Gastrocnemius medialis (tissue), 4 donors: ENCODE measurements at regions not wholly inside any gene's neighbourhood (a gene's known extent, or its start where the extent isn't known, plus 50 kb on each side); places are given as distances from the start of the nearest gene placed in this dataset.

ENCODE experiments used
- ATAC-seq, 2 donors: fragments of 150-250 bp; one replicate each; pipeline ENCODE4 v1.9.1; 2016
- DNase-seq, 2 donors: peaks; one replicate each; pipeline ENCODE4 v3.0.0-alpha.2; 2019
- H3K27ac ChIP-seq, 4 donors: fragments of 200-600 bp; sonication (generic); 1 replicate in 1 of 4; 2 replicates in 3 of 4; pipeline ENCODE4 v1.5.1; 2016 to 2018; ENCODE audit warnings: mild to moderate bottlenecking in 2 of 4, moderate library complexity in 1 of 4
- H3K27me3 ChIP-seq, 3 donors: fragments of 200-600 bp; sonication (generic) in 2 of 3; 1 replicate in 1 of 3; 2 replicates in 2 of 3; pipeline versions ENCODE4 v1.5.1 to v1.6.0; 2016 to 2019; ENCODE audit warnings: mild to moderate bottlenecking in 1 of 3, moderate library complexity in 1 of 3
- H3K36me3 ChIP-seq, 2 donors: fragments of 200-600 bp; sonication (generic) in 1 of 2; one replicate each; pipeline ENCODE4 v1.5.1; 2017 to 2018
- H3K4me1 ChIP-seq, 2 donors: fragments of 200-600 bp; sonication (generic) in 1 of 2; one replicate each; pipeline ENCODE4 v1.5.1; 2016 to 2017; ENCODE audit warnings: mild to moderate bottlenecking in 2 of 2
- H3K4me3 ChIP-seq, 4 donors: fragments of 200-600 bp; sonication (generic) in 3 of 4; 1 replicate in 1 of 4; 2 replicates in 3 of 4; pipeline ENCODE4 v1.5.1; 2016 to 2019; ENCODE audit warnings: mild to moderate bottlenecking in 2 of 4
- H3K9me3 ChIP-seq, 3 donors: fragments of 200-600 bp; sonication (generic) in 2 of 3; 1 replicate in 1 of 3; 2 replicates in 2 of 3; pipeline ENCODE4 v1.5.1; 2016 to 2019
- POLR2A ChIP-seq, 2 donors: fragments of 450-650 bp; IDR thresholded peaks; one replicate each; pipeline ENCODE4 v1.6.1; 2017; ENCODE audit warnings: antibody characterized with exemption in 2 of 2, mild to moderate bottlenecking in 2 of 2, moderate library complexity in 2 of 2
- in situ Hi-C, 4 donors: fragments of 200-750 bp; cut with MboI; loops; one replicate each; pipeline versions ENCODE4 v1.15.0 to v1.8.0; 2017; ENCODE audit warnings: low sequenced_read_pairs in 4 of 4
- intact Hi-C: fragments of 100-400 bp; cut with DNase I; formaldehyde crosslinking; loops from one replicate; pipeline ENCODE4 v1.15.1; 2023; ENCODE audit warnings: low total_unique reads
- TF ChIP-seq, protein P1 (sequence below), 5 experiments: fragments of 450-650 bp in 3 of 5; fragments of 200-600 bp in 2 of 5; sonication (generic) in 2 of 5; IDR thresholded peaks in 4 of 5; conservative IDR thresholded peaks in 1 of 5; 1 replicate in 4 of 5; 2 replicates in 1 of 5; pipeline ENCODE4 v1.5.1; 2016 to 2019; ENCODE audit warnings: antibody characterized with exemption in 5 of 5, mild to moderate bottlenecking in 3 of 5, moderate library complexity in 3 of 5

DNA sequence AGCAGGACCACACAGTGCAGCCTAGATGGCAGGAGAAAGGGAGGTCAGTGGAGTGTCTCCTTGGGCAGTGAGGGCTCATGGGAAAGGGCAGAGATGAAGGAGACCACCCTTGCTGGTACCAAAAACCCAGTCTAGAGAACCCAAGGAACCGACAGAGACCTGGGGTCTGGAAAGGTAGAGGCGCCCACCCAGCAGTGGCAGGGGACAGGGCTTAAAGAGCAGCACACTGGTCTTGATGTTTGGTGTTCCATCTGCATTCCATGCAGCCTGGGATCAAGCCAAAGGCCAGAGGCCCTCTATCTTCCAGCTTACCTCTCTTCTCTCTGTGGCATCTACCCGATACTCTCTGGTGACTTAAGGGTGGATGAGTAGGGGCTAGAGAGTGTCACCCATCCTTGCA, 127.5 kb downstream of the PJA1 start:
- ATAC-seq: no peak

GRCh38 chrX:69036674-69037573, 128.3 kb downstream of the PJA1 start:
- intact Hi-C loops: no loop called here
- no peak for DNase-seq
- H3K27ac ChIP-seq: no peak overlapping the region
- H3K4me1 ChIP-seq: no peaks in the 10 kb centered on the region
- in situ Hi-C loops: loop anchor here in 1 of 4 donors (25.0 kb wide), 1 partner anchor 200 kb away; the partner anchor contains the start of gene EFNB1
- no peak for ATAC-seq
- H3K27me3 ChIP-seq: no peaks in the 10 kb centered on the region
- no peaks in the 10 kb centered on the region for H3K36me3 ChIP-seq
- no peak overlapping the region for H3K4me3 ChIP-seq
- no peak for TF ChIP-seq POLR2A (IDR thresholded peaks at IDR 0.05)
- TF ChIP-seq, protein P1, sequence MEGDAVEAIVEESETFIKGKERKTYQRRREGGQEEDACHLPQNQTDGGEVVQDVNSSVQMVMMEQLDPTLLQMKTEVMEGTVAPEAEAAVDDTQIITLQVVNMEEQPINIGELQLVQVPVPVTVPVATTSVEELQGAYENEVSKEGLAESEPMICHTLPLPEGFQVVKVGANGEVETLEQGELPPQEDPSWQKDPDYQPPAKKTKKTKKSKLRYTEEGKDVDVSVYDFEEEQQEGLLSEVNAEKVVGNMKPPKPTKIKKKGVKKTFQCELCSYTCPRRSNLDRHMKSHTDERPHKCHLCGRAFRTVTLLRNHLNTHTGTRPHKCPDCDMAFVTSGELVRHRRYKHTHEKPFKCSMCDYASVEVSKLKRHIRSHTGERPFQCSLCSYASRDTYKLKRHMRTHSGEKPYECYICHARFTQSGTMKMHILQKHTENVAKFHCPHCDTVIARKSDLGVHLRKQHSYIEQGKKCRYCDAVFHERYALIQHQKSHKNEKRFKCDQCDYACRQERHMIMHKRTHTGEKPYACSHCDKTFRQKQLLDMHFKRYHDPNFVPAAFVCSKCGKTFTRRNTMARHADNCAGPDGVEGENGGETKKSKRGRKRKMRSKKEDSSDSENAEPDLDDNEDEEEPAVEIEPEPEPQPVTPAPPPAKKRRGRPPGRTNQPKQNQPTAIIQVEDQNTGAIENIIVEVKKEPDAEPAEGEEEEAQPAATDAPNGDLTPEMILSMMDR (IDR thresholded peaks at IDR 0.05 in 4 of 5, conservative IDR thresholded peaks at IDR 0.05 in 1 of 5): no peak
- no peaks in the 10 kb centered on the region for H3K9me3 ChIP-seq

More for the DNA sequence above, 127.5 kb downstream of the PJA1 start:
- Histone ChIP-seq H3K27me3 (no peaks in the 10 kb centered on the region), H3K4me3 (no peak overlapping the region), H3K9me3 (no peaks in the 10 kb centered on the region), H3K4me1 (no peaks in the 10 kb centered on the region), H3K27ac (no peak overlapping the region), H3K36me3 (no peaks in the 10 kb centered on the region)
- in situ Hi-C loops: loop anchor here in 1 of 4 donors (25.0 kb wide), 1 partner anchor 200 kb away; the partner anchor contains the start of gene EFNB1
- intact Hi-C loops: no loop called here
- no peak for DNase-seq
- TF ChIP-seq, protein P1 (IDR thresholded peaks at IDR 0.05 in 4 of 5, conservative IDR thresholded peaks at IDR 0.05 in 1 of 5): no peak
- no peak for TF ChIP-seq POLR2A (IDR thresholded peaks at IDR 0.05)

- intact Hi-C loops (no loop called here), in situ Hi-C loops (loop anchor here in 1 of 4 donors (25.0 kb wide), 1 partner anchor 197 kb away; the partner anchor contains the start of gene EFNB1)
- no peaks in the 10 kb centered on the region for H3K36me3 ChIP-seq
- H3K27me3 ChIP-seq: no peaks in the 10 kb centered on the region
- ATAC-seq: no peak
- H3K27ac ChIP-seq: no peak overlapping the region
- H3K4me1 ChIP-seq: no peaks in the 10 kb centered on the region
- TF ChIP-seq POLR2A (IDR thresholded peaks at IDR 0.05): no peak
- no peak overlapping the region for H3K4me3 ChIP-seq
- DNase-seq: no peak
- no peaks in the 10 kb centered on the region for H3K9me3 ChIP-seq
Observed at GRCh38 chrX:69034451-69034850, 130.8 kb downstream of the PJA1 start.

- Histone ChIP-seq H3K27me3 (no peaks in the 10 kb centered on the region), H3K4me3 (no peak overlapping the region), H3K4me1 (no peaks in the 10 kb centered on the region), H3K36me3 (no peaks in the 10 kb centered on the region), H3K9me3 (no peaks in the 10 kb centered on the region), H3K27ac (no peak overlapping the region)
- TF ChIP-seq, protein P1 (IDR thresholded peaks at IDR 0.05 in 4 of 5, conservative IDR thresholded peaks at IDR 0.05 in 1 of 5): no peak
- no peak for TF ChIP-seq POLR2A (IDR thresholded peaks at IDR 0.05)
- no peak for ATAC-seq
- no peak for DNase-seq
- in situ Hi-C loops: loop anchor here in 1 of 4 donors (25.0 kb wide), 1 partner anchor 197 kb away; the partner anchor contains the start of gene EFNB1
- intact Hi-C loops: no loop called here
Observed at GRCh38 chrX:69033936-69034335, 131.3 kb downstream of the PJA1 start.

DNA sequence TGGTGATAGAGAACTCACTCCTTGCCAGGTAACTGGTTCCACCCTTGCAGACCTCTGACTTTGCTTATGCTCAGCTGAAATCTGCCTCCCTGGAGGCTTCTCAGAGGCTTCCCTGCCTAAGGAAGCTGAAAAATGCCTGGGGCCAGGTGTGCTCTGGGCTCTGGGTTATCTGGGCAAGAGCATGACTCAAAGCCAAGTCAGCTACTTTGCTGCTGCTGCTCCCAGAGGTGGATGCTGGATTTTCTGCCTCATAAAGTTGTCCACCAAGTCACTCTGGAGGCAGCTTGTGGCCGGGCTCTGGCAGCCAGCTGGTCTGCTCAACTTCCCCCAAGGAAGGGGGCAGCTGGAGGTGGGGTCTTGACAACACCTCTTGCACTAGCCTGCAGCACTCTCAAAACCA, 132.7 kb downstream of the PJA1 start:
- H3K4me3 ChIP-seq: no peak overlapping the region
- no peaks in the 10 kb centered on the region for H3K27me3 ChIP-seq
- H3K4me1 ChIP-seq: no peaks in the 10 kb centered on the region
- TF ChIP-seq, protein P1 (IDR thresholded peaks at IDR 0.05 in 4 of 5, conservative IDR thresholded peaks at IDR 0.05 in 1 of 5): no peak
- TF ChIP-seq POLR2A (IDR thresholded peaks at IDR 0.05): no peak
- H3K27ac ChIP-seq: no peak overlapping the region
- in situ Hi-C loops (loop anchor here in 1 of 4 donors (25.0 kb wide), 1 partner anchor 195 kb away; the partner anchor contains the start of gene EFNB1), intact Hi-C loops (no loop called here)
- no peak for DNase-seq
- no peak for ATAC-seq
- no peaks in the 10 kb centered on the region for H3K36me3 ChIP-seq
- H3K9me3 ChIP-seq: no peaks in the 10 kb centered on the region
